PFSK-1 (cell line): ENCODE measurements at regions not wholly inside any gene's neighbourhood (a gene's known extent, or its start where the extent isn't known, plus 50 kb on each side); places are given as distances from the start of the nearest gene placed in this dataset.

ENCODE experiments used
- FOXP2 ChIP-seq: optimal IDR thresholded peaks from 2 replicates; pipeline ENCODE3; 2011; ENCODE audit warnings: borderline replicate concordance, control low read depth, inconsistent platforms; ENCODE audit not compliant: insufficient read depth; ENCODE audit errors: extremely low read length, extremely low read depth
- POLR2AphosphoS5 ChIP-seq: IDR thresholded peaks from 2 replicates; pipeline ENCODE4 v1.6.1; 2012; ENCODE audit warnings: low read depth, mild to moderate bottlenecking, control low read depth, low read length, moderate library complexity
- SIN3A ChIP-seq: IDR thresholded peaks from 2 replicates; pipeline ENCODE4 v1.6.1; 2012; ENCODE audit warnings: mild to moderate bottlenecking, low read length, moderate library complexity, borderline replicate concordance; ENCODE audit not compliant: insufficient read depth
- TAF1 ChIP-seq: IDR thresholded peaks from 2 replicates; pipeline ENCODE4 v1.6.1; 2012; ENCODE audit warnings: low read length, control low read depth, borderline replicate concordance; ENCODE audit not compliant: insufficient read depth
- TF ChIP-seq, protein P1 (sequence below), 2 experiments: IDR thresholded peaks; 2 replicates each; pipeline versions ENCODE4 v1.6.1 to v1.8.0; 2011 to 2012; ENCODE audit warnings: low read depth in 2 of 2, low read length in 2 of 2, control low read depth in 1 of 2, inconsistent platforms in 1 of 2, mild to moderate bottlenecking in 1 of 2, moderate library complexity in 1 of 2; ENCODE audit not compliant: insufficient read depth in 1 of 2

DNA sequence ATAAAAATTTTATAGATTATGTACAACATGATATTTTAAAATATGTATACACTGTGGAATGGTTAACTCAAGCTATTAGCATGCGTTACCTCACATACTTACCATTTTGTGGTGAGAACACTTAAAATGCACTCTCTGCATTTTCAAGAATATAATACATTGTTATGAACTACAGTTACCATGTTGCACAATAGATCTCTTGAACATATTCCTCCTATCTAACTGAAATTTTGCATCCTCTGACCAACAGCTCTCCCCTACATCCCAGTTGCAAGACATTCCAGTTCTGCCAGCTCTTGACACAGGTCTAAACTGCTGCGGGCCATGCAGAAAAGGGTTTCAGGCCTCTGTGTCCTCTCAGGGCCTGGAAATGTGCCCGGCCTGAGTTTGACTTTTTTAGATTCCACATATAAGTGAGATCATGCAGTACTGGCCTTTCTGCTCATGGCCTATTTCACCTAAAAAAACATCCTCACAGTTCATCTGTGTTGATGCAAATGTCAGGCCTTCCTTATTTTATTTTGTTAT lies 113.7 kb downstream of the CDCA7 start:
- no peak for TF ChIP-seq POLR2AphosphoS5
- no peak for TF ChIP-seq SIN3A
- TF ChIP-seq FOXP2 = no peak
- TF ChIP-seq, protein P1, sequence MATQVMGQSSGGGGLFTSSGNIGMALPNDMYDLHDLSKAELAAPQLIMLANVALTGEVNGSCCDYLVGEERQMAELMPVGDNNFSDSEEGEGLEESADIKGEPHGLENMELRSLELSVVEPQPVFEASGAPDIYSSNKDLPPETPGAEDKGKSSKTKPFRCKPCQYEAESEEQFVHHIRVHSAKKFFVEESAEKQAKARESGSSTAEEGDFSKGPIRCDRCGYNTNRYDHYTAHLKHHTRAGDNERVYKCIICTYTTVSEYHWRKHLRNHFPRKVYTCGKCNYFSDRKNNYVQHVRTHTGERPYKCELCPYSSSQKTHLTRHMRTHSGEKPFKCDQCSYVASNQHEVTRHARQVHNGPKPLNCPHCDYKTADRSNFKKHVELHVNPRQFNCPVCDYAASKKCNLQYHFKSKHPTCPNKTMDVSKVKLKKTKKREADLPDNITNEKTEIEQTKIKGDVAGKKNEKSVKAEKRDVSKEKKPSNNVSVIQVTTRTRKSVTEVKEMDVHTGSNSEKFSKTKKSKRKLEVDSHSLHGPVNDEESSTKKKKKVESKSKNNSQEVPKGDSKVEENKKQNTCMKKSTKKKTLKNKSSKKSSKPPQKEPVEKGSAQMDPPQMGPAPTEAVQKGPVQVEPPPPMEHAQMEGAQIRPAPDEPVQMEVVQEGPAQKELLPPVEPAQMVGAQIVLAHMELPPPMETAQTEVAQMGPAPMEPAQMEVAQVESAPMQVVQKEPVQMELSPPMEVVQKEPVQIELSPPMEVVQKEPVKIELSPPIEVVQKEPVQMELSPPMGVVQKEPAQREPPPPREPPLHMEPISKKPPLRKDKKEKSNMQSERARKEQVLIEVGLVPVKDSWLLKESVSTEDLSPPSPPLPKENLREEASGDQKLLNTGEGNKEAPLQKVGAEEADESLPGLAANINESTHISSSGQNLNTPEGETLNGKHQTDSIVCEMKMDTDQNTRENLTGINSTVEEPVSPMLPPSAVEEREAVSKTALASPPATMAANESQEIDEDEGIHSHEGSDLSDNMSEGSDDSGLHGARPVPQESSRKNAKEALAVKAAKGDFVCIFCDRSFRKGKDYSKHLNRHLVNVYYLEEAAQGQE (IDR thresholded peaks at IDR 0.05; ENCODE audit: insufficient read depth in 1 of 2, low read depth in 2 of 2, low read length in 2 of 2) = no peak
- TF ChIP-seq TAF1 = no peak

DNA sequence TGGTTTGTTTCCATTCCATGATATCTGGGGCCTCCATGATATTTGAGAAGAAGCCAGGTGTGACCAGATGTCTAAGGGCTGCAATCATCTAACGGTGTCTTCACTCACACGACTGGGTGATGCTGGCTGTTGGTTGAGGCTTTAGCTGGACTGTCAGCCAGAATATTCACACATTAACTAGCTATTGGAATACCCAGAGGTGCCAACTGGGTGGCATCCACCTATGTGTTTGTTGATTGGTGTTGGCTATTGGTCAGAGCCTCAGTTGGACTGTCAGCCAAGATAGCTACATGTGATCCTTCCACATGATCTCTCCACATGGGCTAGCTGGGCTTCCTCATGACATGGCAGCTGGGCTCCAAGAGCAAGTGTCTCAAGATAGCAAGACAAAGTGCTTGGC lies 117.4 kb downstream of the CDCA7 start:
- TF ChIP-seq FOXP2 (no peak), SIN3A (no peak), POLR2AphosphoS5 (no peak), TAF1 (no peak)
- TF ChIP-seq, protein P1 (IDR thresholded peaks at IDR 0.05; ENCODE audit: insufficient read depth in 1 of 2, low read depth in 2 of 2, low read length in 2 of 2) = no peak

DNA sequence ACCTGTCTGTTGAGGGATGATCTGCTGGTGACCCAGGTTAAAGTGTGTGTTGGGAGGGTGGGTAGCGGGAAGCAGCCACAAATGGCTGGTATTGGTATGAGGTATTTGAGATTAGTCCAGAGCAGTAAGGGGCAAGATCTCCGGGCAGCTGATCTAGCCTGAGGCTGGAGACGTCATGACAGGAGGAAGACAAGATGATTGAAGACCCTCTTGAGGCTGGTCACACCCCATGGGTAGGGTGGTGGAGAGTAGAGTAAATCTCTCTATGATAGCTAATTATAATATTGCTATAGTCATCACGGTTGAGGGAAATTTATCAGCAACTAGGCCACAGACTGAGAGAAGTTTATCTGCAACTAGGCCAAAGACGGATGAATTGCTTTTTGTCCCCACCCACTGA lies 128.5 kb downstream of the CDCA7 start:
- no peak for TF ChIP-seq SIN3A
- TF ChIP-seq, protein P1 (IDR thresholded peaks at IDR 0.05; ENCODE audit: insufficient read depth in 1 of 2, low read depth in 2 of 2, low read length in 2 of 2) = no peak
- no peak for TF ChIP-seq TAF1
- no peak for TF ChIP-seq POLR2AphosphoS5
- TF ChIP-seq FOXP2 = no peak

DNA sequence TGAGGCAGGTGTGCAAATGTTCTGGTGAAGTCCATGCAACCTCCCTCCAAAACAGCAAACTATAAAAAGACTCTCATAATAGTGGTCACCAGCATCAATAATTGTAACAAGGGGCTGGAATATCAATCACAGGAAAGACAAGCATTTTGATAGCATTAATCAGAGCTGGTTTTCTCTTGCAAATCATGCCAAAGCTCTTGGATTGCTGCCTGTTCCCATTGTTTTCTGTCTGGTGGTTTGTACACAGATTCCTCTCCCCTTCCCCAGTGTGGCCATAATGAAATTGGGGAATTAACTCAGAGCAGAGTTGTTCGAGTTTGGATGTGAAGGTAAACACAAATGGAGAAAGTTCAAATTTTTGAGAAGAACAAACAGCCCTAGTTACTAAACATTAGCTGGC lies 134.2 kb downstream of the CDCA7 start:
- TF ChIP-seq POLR2AphosphoS5 (no peak), SIN3A (no peak), TAF1 (no peak), FOXP2 (no peak)
- TF ChIP-seq, protein P1 (IDR thresholded peaks at IDR 0.05; ENCODE audit: insufficient read depth in 1 of 2, low read depth in 2 of 2, low read length in 2 of 2) = no peak

DNA sequence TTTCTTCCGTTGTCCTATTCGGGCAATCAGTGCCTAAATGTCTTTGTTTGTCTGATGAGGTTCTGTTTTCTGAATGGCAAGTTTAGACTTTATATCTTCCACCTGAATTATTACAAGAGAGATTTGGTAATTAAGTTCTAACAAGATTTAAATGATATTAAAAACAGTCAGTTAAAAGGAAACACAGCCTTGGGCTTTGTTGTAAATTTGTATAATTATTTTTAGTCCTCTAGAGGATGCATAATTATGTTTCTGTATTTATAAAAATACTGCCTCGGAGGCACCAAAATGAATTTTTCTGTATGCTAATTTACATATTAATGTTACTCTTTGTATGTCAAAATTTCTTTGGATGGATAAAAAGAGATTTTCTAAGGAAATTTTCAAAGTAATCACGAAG lies 136.7 kb downstream of the CDCA7 start:
- no peak for TF ChIP-seq SIN3A
- TF ChIP-seq, protein P1 (IDR thresholded peaks at IDR 0.05; ENCODE audit: insufficient read depth in 1 of 2, low read depth in 2 of 2, low read length in 2 of 2) = no peak
- TF ChIP-seq FOXP2 = no peak
- TF ChIP-seq POLR2AphosphoS5 = no peak
- no peak for TF ChIP-seq TAF1
